AG10803 (cell line): ENCODE measurements at regions not wholly inside any gene's neighbourhood (a gene's known extent, or its start where the extent isn't known, plus 50 kb on each side); places are given as distances from the start of the nearest gene placed in this dataset.

Experiments used
- DNase-seq: peaks from one replicate; pipeline ENCODE4 v3.0.0; 2010; ENCODE audit warnings: low read depth
- H3K4me3 ChIP-seq: 2 replicates; pipeline ENCODE4 v1.5.1; 2011; ENCODE audit warnings: mild to moderate bottlenecking, low read length, control low read depth
- TF ChIP-seq, protein P1 (sequence below): conservative IDR thresholded peaks from 2 replicates; pipeline ENCODE4 v1.5.1; 2011; ENCODE audit warnings: mild to moderate bottlenecking, low read length, control low read depth, inconsistent platforms

- TF ChIP-seq, protein P1, sequence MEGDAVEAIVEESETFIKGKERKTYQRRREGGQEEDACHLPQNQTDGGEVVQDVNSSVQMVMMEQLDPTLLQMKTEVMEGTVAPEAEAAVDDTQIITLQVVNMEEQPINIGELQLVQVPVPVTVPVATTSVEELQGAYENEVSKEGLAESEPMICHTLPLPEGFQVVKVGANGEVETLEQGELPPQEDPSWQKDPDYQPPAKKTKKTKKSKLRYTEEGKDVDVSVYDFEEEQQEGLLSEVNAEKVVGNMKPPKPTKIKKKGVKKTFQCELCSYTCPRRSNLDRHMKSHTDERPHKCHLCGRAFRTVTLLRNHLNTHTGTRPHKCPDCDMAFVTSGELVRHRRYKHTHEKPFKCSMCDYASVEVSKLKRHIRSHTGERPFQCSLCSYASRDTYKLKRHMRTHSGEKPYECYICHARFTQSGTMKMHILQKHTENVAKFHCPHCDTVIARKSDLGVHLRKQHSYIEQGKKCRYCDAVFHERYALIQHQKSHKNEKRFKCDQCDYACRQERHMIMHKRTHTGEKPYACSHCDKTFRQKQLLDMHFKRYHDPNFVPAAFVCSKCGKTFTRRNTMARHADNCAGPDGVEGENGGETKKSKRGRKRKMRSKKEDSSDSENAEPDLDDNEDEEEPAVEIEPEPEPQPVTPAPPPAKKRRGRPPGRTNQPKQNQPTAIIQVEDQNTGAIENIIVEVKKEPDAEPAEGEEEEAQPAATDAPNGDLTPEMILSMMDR = no peak
- DNase-seq = no peak
- no peak overlapping the region for H3K4me3 ChIP-seq
Measured at GRCh38 chr4:134276476-134276875, 74.9 kb upstream of the PABPC4L start.

GRCh38 chr4:134260126-134260525 is 58.5 kb upstream of the PABPC4L start:
- TF ChIP-seq, protein P1 = no peak
- H3K4me3 ChIP-seq = no peak overlapping the region
- no peak for DNase-seq
